ENCODE measurements at regions not wholly inside any gene's neighbourhood (a gene's known extent, or its start where the extent isn't known, plus 50 kb on each side); places are given as distances from the start of the nearest gene placed in this dataset.
"Not testable (repeated sequence)": the region's sequence is repeated elsewhere in the genome, so short reads cannot be mapped to it uniquely, and the experiment has no call there.

GRCh38 chr20:4310616-4311015, 61.5 kb upstream of the ADRA1D start:
- not testable (repeated sequence) for TF ChIP-seq CTCF, POLR2A (IDR thresholded peaks at IDR 0.05)
